WERI-Rb-1 (cell line): ENCODE measurements at regions not wholly inside any gene's neighbourhood (a gene's known extent, or its start where the extent isn't known, plus 50 kb on each side); places are given as distances from the start of the nearest gene placed in this dataset.
"Not testable (repeated sequence)": the region's sequence is repeated elsewhere in the genome, so short reads cannot be mapped to it uniquely, and the experiment has no call there.

ENCODE experiments used
- DNase-seq: peaks from one replicate; pipeline ENCODE4 v3.0.0-alpha.2; 2020
- H3K27ac ChIP-seq: fragments of 250-450 bp; sonication (Bioruptor Pico); 2 replicates; pipeline ENCODE4 v1.5.1; 2020; ENCODE audit warnings: mild to moderate bottlenecking, moderate library complexity
- H3K27me3 ChIP-seq: fragments of 250-450 bp; sonication (Bioruptor Pico); 2 replicates; pipeline ENCODE4 v1.5.1; 2021; ENCODE audit warnings: mild to moderate bottlenecking, low read depth, moderate library complexity; ENCODE audit not compliant: insufficient read depth, severe bottlenecking
- H3K36me3 ChIP-seq: fragments of 250-450 bp; sonication (Bioruptor Pico); 2 replicates; pipeline ENCODE4 v1.5.1; 2020; ENCODE audit warnings: mild to moderate bottlenecking, moderate library complexity
- H3K4me3 ChIP-seq: 2 replicates; pipeline ENCODE4 v1.5.1; 2011; ENCODE audit warnings: low read depth, mild to moderate bottlenecking, control low read depth, low read length
- H3K9me3 ChIP-seq: fragments of 250-450 bp; sonication (Bioruptor Pico); 2 replicates; pipeline ENCODE4 v1.5.1; 2021; ENCODE audit warnings: mild to moderate bottlenecking, moderate library complexity; ENCODE audit not compliant: severe bottlenecking
- CTCF ChIP-seq: IDR thresholded peaks from 2 replicates; pipeline ENCODE4 v1.5.1; 2011; ENCODE audit warnings: low read depth, mild to moderate bottlenecking, control low read depth, inconsistent platforms, low read length

- DNase-seq, result no peak
- H3K36me3 ChIP-seq, result no peaks in the 10 kb centered on the region
- no peak for TF ChIP-seq CTCF
- no peak overlapping the region for H3K4me3 ChIP-seq
- no peak overlapping the region for H3K27ac ChIP-seq
- H3K27me3 ChIP-seq, result no peaks in the 10 kb centered on the region
- H3K9me3 ChIP-seq, result peaks cover 4% of the 10 kb centered on the region
Observed at GRCh38 chr6:5896476-5897200, 110.1 kb downstream of the NRN1 start.

GRCh38 chr6:5894357-5894756 lies 112.4 kb downstream of the NRN1 start:
- no peak for DNase-seq
- no peaks in the 10 kb centered on the region for H3K36me3 ChIP-seq

DNA sequence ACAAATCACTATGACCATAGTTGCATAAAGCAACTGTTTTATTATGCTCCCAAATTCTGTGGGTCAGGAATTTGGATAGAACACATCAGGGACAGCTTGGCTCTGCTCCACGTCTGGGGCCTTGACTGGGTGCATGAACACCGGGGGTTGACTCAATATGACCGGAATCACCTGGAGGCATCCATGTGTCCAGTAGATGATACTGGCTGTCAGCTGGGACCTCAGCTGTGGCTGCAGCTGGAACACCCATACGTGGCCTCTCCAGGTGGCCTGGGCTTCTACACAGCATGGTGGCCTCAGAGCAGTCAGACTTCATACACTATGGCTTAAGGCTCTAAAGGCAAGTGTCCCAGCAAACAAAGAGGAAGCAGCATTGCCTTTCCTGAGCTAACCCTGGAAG lies 113.4 kb downstream of the NRN1 start:
- TF ChIP-seq CTCF, result no peak
- H3K4me3 ChIP-seq, result no peak overlapping the region
- peaks cover 4% of the 10 kb centered on the region for H3K9me3 ChIP-seq
- no peaks in the 10 kb centered on the region for H3K36me3 ChIP-seq
- H3K27me3 ChIP-seq, result no peaks in the 10 kb centered on the region
- no peak overlapping the region for H3K27ac ChIP-seq
- DNase-seq, result no peak

More at GRCh38 chr6:5894357-5894756, 112.4 kb downstream of the NRN1 start:
- Histone ChIP-seq H3K9me3 (peaks cover 4% of the 10 kb centered on the region), H3K4me3 (no peak overlapping the region), H3K27ac (no peak overlapping the region), H3K27me3 (no peaks in the 10 kb centered on the region)
- TF ChIP-seq CTCF, result no peak

DNA sequence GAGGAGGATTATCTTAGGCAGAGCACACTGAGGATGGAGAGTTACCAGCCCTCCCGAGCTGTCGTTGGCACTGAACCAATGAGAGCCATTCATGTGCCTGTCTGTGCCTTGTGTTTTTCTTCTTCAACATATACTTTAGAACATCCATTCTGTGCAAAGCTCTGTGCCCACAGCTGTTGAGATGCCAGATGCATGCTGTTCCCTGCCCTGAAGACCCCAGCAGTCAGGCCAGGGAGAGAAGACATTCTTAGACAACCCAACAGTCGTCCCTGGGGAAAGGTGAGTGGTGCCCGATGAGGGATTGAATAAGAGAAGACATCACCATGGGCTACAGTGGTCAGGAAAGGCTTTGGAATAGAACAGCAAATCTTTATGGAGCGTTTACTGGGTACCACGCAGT lies 114.1 kb downstream of the NRN1 start:
- TF ChIP-seq CTCF, result no peak
- Histone ChIP-seq H3K4me3 (no peak overlapping the region), H3K27me3 (no peaks in the 10 kb centered on the region), H3K9me3 (peaks cover 4% of the 10 kb centered on the region), H3K27ac (no peak overlapping the region), H3K36me3 (no peaks in the 10 kb centered on the region)
- DNase-seq, result no peak

GRCh38 chr6:5878792-5879191 lies 127.9 kb downstream of the NRN1 start:
- H3K27me3 ChIP-seq, result no peaks in the 10 kb centered on the region
- no peak for TF ChIP-seq CTCF
- H3K27ac ChIP-seq, result no peak overlapping the region

GRCh38 chr6:5876076-5876475 lies 130.6 kb downstream of the NRN1 start:
- no peak overlapping the region for H3K27ac ChIP-seq
- TF ChIP-seq CTCF, result no peak
- H3K27me3 ChIP-seq, result no peaks in the 10 kb centered on the region
- H3K9me3 ChIP-seq, result peaks cover 7% of the 10 kb centered on the region
- H3K36me3 ChIP-seq, result no peaks in the 10 kb centered on the region
- H3K4me3 ChIP-seq, result no peak overlapping the region
- DNase-seq, result no peak

More at GRCh38 chr6:5878792-5879191, 127.9 kb downstream of the NRN1 start:
- Histone ChIP-seq H3K4me3 (no peak overlapping the region), H3K36me3 (no peaks in the 10 kb centered on the region), H3K9me3 (peaks cover 5% of the 10 kb centered on the region)
- DNase-seq, result no peak

- not testable (repeated sequence) for H3K4me3 ChIP-seq, H3K27me3 ChIP-seq, H3K27ac ChIP-seq, H3K9me3 ChIP-seq, H3K36me3 ChIP-seq, DNase-seq
Observed at GRCh38 chr6:5873976-5874375, 132.7 kb downstream of the NRN1 start.
